B cell (primary cell): ENCODE measurements at regions not wholly inside any gene's neighbourhood (a gene's known extent, or its start where the extent isn't known, plus 50 kb on each side); places are given as distances from the start of the nearest gene placed in this dataset.

ENCODE experiments used
- ATAC-seq: fragments of 200-7000 bp; cut with Tn5 transposase; one replicate; pipeline ENCODE4 v1.10.0; 2021; ENCODE audit warnings: low read depth, mild to moderate bottlenecking, moderate number of reproducible peaks, moderate library complexity
- CTCF ChIA-PET: fragments of 350-600 bp; sonication (Branson Sonifier 250); formaldehyde crosslinking; loops from one replicate; lab custom pipeline; 2021; ENCODE audit warnings: antibody characterized with exemption, inconsistent platforms; lab: Charles Lee
- POLR2A ChIA-PET: fragments of 350-600 bp; sonication (Branson Sonifier 250); formaldehyde crosslinking; loops from one replicate; lab custom pipeline; 2021; ENCODE audit warnings: antibody characterized with exemption; lab: Charles Lee
- DNase-seq: peaks from one replicate; pipeline ENCODE4 v3.0.0; 2013
- H2AFZ ChIP-seq: 2 replicates; pipeline ENCODE4 v1.6.1; 2012; ENCODE audit warnings: mild to moderate bottlenecking, low read depth, low read length; ENCODE audit not compliant: insufficient read depth, poor library complexity, severe bottlenecking
- H3K27ac ChIP-seq, 2 donors: 1 replicate in 1 of 2; 2 replicates in 1 of 2; pipeline ENCODE4 v1.5.1; 2012 to 2013; ENCODE audit warnings: low read length in 2 of 2, mild to moderate bottlenecking in 2 of 2, moderate library complexity in 1 of 2
- H3K27me3 ChIP-seq, 4 experiments: fragments of 200-600 bp in 1 of 4; sonication (generic) in 1 of 4; replicated peaks in 1 of 4; 1 replicate in 2 of 4; 2 replicates in 2 of 4; pipeline versions ENCODE4 v1.6.1 to v1.7.0; 2013 to 2016; ENCODE audit warnings: low read length in 3 of 4, mild to moderate bottlenecking in 2 of 4, mixed read lengths in 1 of 4, moderate library complexity in 1 of 4; ENCODE audit not compliant: insufficient read depth in 4 of 4, control insufficient read depth in 3 of 4; ENCODE audit errors: control extremely low read depth in 1 of 4
- H3K36me3 ChIP-seq, 2 experiments: replicated peaks in 1 of 2; 1 replicate in 1 of 2; 2 replicates in 1 of 2; pipeline versions ENCODE4 v1.6.1 to v1.7.1; 2013; ENCODE audit warnings: low read length in 1 of 2; ENCODE audit not compliant: insufficient read depth in 2 of 2, control insufficient read depth in 1 of 2; ENCODE audit errors: control extremely low read depth in 1 of 2, extremely low read depth in 1 of 2
- H3K4me1 ChIP-seq, 2 donors: fragments of 200-600 bp in 1 of 2; sonication (generic) in 1 of 2; 1 replicate in 1 of 2; 2 replicates in 1 of 2; pipeline versions ENCODE4 v1.5.1 to v1.6.1; 2013 to 2017; ENCODE audit warnings: low read length in 2 of 2; ENCODE audit not compliant: control insufficient read depth in 2 of 2, insufficient read depth in 2 of 2
- H3K4me2 ChIP-seq: replicated peaks from 2 replicates; pipeline ENCODE3; 2012; ENCODE audit warnings: mild to moderate bottlenecking, low read depth, low read length; ENCODE audit not compliant: poor library complexity, severe bottlenecking
- H3K4me3 ChIP-seq, 5 experiments: fragments of 200-600 bp in 1 of 5; sonication (generic) in 1 of 5; 1 replicate in 3 of 5; 2 replicates in 2 of 5; pipeline versions ENCODE4 v1.5.1 to v1.7.0; 2011 to 2016; ENCODE audit warnings: low read length in 4 of 5, mild to moderate bottlenecking in 4 of 5, low read depth in 2 of 5, control low read depth in 1 of 5, moderate library complexity in 1 of 5; ENCODE audit not compliant: insufficient read depth in 1 of 5; ENCODE audit errors: control extremely low read depth in 1 of 5, extremely low read depth in 1 of 5
- H3K79me2 ChIP-seq: fragments of 200-600 bp; sonication (generic); one replicate; pipeline ENCODE4 v1.6.0; 2016; ENCODE audit warnings: low read length; ENCODE audit not compliant: control insufficient read depth, insufficient read depth
- H3K9ac ChIP-seq: fragments of 200-600 bp; sonication (generic); 2 replicates; pipeline ENCODE4 v1.6.1; 2017; ENCODE audit warnings: mild to moderate bottlenecking, low read length, moderate library complexity
- H3K9me3 ChIP-seq, 3 donors: one replicate each; pipeline versions ENCODE4 v1.6.1 to v1.7.1; 2013; ENCODE audit warnings: low read length in 2 of 3; ENCODE audit not compliant: control insufficient read depth in 2 of 3, insufficient read depth in 1 of 3; ENCODE audit errors: control extremely low read depth in 1 of 3
- H4K20me1 ChIP-seq: 2 replicates; pipeline ENCODE4 v1.6.0; 2012; ENCODE audit warnings: mild to moderate bottlenecking, low read length; ENCODE audit not compliant: insufficient read depth, control insufficient read depth, poor library complexity, severe bottlenecking
- H3K27ac Mint-ChIP-seq: one replicate; pipeline ENCODE4 v1.8.0; 2021; ENCODE audit warnings: mixed read lengths
- H3K27me3 Mint-ChIP-seq: one replicate; pipeline ENCODE4 v1.8.0; 2021; ENCODE audit warnings: mixed read lengths
- H3K4me1 Mint-ChIP-seq: one replicate; pipeline ENCODE4 v1.8.0; 2021; ENCODE audit warnings: mixed read lengths
- H3K4me3 Mint-ChIP-seq: one replicate; pipeline ENCODE4 v1.8.0; 2021; ENCODE audit warnings: mixed read lengths
- H3K9me3 Mint-ChIP-seq: one replicate; pipeline ENCODE4 v1.8.0; 2022; ENCODE audit warnings: mixed read lengths; ENCODE audit not compliant: insufficient read depth
- CTCF ChIP-seq: fragments of 200-600 bp; IDR thresholded peaks from one replicate; pipeline ENCODE4 v1.8.0; 2022; ENCODE audit warnings: antibody characterized with exemption, mild to moderate bottlenecking
- EZH2 ChIP-seq: IDR thresholded peaks from 2 replicates; pipeline ENCODE4 v1.6.1; 2012; ENCODE audit warnings: borderline replicate concordance, low read depth, mild to moderate bottlenecking, moderate library complexity, low read length; ENCODE audit not compliant: insufficient read depth, poor library complexity, severe bottlenecking
- WGBS: methylation state at CpG from one replicate; pipeline ENCODE4 v1.1.5; 2013; ENCODE audit warnings: missing lambda C conversion rate; ENCODE audit not compliant: insufficient coverage; 5-methylcytosine and 5-hydroxymethylcytosine counted together
- intact Hi-C: fragments of 100-400 bp; cut with micrococcal nuclease; formaldehyde crosslinking; loops from one replicate; pipeline ENCODE4 v1.10.0; 2022

- Histone ChIP-seq H3K9ac (no peak overlapping the region), H3K27ac (no peak overlapping the region), H3K4me3 (no peak overlapping the region), H3K4me1 (no peaks in the 10 kb centered on the region), H2AFZ (no peak overlapping the region), H3K36me3 (no peaks in the 10 kb centered on the region), H3K9me3 (peaks cover 0 to 1% (median 0%) of the 10 kb centered on the region in 3 donors), H3K79me2 (no peaks in the 10 kb centered on the region), H3K27me3 (no peaks in the 10 kb centered on the region), H4K20me1 (no peaks in the 10 kb centered on the region), H3K4me2 (no peak overlapping the region)
- Mint-ChIP-seq H3K4me3 (no peak overlapping the region), H3K4me1 (no peaks in the 10 kb centered on the region), H3K27me3 (no peaks in the 10 kb centered on the region), H3K9me3 (no peaks in the 10 kb centered on the region), H3K27ac (no peak overlapping the region)
- intact Hi-C loops = no loop called here
- TF ChIP-seq EZH2 = no peak
- no peak for TF ChIP-seq CTCF
- no peak for DNase-seq
- ChIA-PET CTCF (no interaction called here), POLR2A (no interaction called here)
- no peak for ATAC-seq
- no CpG with 5 or more reads among the region's 1 CpG for WGBS
Measured at GRCh38 chr13:69094485-69094884, 1013.1 kb upstream of the ATXN8OS start.

- ATAC-seq (no peak), DNase-seq (no peak)
- Histone ChIP-seq H3K79me2 (no peaks in the 10 kb centered on the region), H2AFZ (no peak overlapping the region), H3K4me3 (no peak overlapping the region), H3K27me3 (no peaks in the 10 kb centered on the region), H3K4me1 (no peaks in the 10 kb centered on the region), H3K36me3 (no peaks in the 10 kb centered on the region), H3K9ac (no peak overlapping the region), H3K9me3 (no peaks in the 10 kb centered on the region), H3K27ac (no peak overlapping the region), H4K20me1 (no peaks in the 10 kb centered on the region), H3K4me2 (no peak overlapping the region)
- ChIA-PET CTCF (no interaction called here), POLR2A (no interaction called here)
- 88% methylated on average over 3 of the region's 6 CpGs for WGBS
- Mint-ChIP-seq H3K4me3 (no peak overlapping the region), H3K27ac (no peak overlapping the region), H3K4me1 (no peaks in the 10 kb centered on the region), H3K27me3 (no peaks in the 10 kb centered on the region), H3K9me3 (no peaks in the 10 kb centered on the region)
- TF ChIP-seq EZH2 (no peak), CTCF (no peak)
- intact Hi-C loops = no loop called here
Measured at GRCh38 chr13:69092615-69093322, 1014.9 kb upstream of the ATXN8OS start.
